ENCODE measurements at regions not wholly inside any gene's neighbourhood (a gene's known extent, or its start where the extent isn't known, plus 50 kb on each side); places are given as distances from the start of the nearest gene placed in this dataset.

GRCh38 chr2:238691596-238692491 lies 156.0 kb upstream of the TWIST2 start:
- CTCF ChIA-PET: no interaction called here
- Histone ChIP-seq H3K4me3 (ENCODE audit: low read length) (no peak overlapping the region), H3K9me3 (ENCODE audit: control insufficient read depth in 2 of 3, low read length in 3 of 3) (no peaks in the 10 kb centered on the region), H3K27ac (ENCODE audit: low read depth, low read length) (no peak overlapping the region), H3K27me3 (ENCODE audit: control insufficient read depth in 2 of 2, insufficient read depth in 2 of 2, low read length in 2 of 2) (no peaks in the 10 kb centered on the region), H3K36me3 (ENCODE audit: control insufficient read depth in 2 of 3, insufficient read depth in 3 of 3, low read length in 3 of 3) (no peaks in the 10 kb centered on the region), H3K4me1 (ENCODE audit: control insufficient read depth in 2 of 2, insufficient read depth in 2 of 2, low read length in 2 of 2) (no peaks in the 10 kb centered on the region)
- Mint-ChIP-seq H3K9me3 (no peaks in the 10 kb centered on the region), H3K4me1 (no peaks in the 10 kb centered on the region), H3K27me3 (peaks cover 0 to 25% (median 17%) of the 10 kb centered on the region in 5 donors), H3K36me3 (no peaks in the 10 kb centered on the region), H3K27ac (no peak overlapping the region), H3K4me3 (no peak overlapping the region)
- ATAC-seq (no peak), DNase-seq (no peak)
- POLR2A ChIA-PET: no interaction called here
- intact Hi-C loops (cut with micrococcal nuclease): no loop called here

GRCh38 chr2:238692562-238692961 lies 155.3 kb upstream of the TWIST2 start:
- no peaks in the 10 kb centered on the region for H3K9me3 ChIP-seq (ENCODE audit: control insufficient read depth in 2 of 3, low read length in 3 of 3)
- no peaks in the 10 kb centered on the region for H3K36me3 ChIP-seq (ENCODE audit: control insufficient read depth in 2 of 3, insufficient read depth in 3 of 3, low read length in 3 of 3)
- DNase-seq: no peak
- no peaks in the 10 kb centered on the region for H3K9me3 Mint-ChIP-seq
- no peaks in the 10 kb centered on the region for H3K4me1 Mint-ChIP-seq
- POLR2A ChIA-PET: no interaction called here
- no peak overlapping the region for H3K4me3 Mint-ChIP-seq
- no peaks in the 10 kb centered on the region for H3K27me3 ChIP-seq (ENCODE audit: control insufficient read depth in 2 of 2, insufficient read depth in 2 of 2, low read length in 2 of 2)
- CTCF ChIA-PET: no interaction called here
- intact Hi-C loops (cut with micrococcal nuclease): no loop called here
- no peak overlapping the region for H3K4me3 ChIP-seq (ENCODE audit: low read length)
- no peak for ATAC-seq
- no peaks in the 10 kb centered on the region for H3K36me3 Mint-ChIP-seq
- H3K27ac Mint-ChIP-seq: no peak overlapping the region
- peaks cover 0 to 20% (median 13%) of the 10 kb centered on the region in 5 donors for H3K27me3 Mint-ChIP-seq
- no peak overlapping the region for H3K27ac ChIP-seq (ENCODE audit: low read depth, low read length)
- no peaks in the 10 kb centered on the region for H3K4me1 ChIP-seq (ENCODE audit: control insufficient read depth in 2 of 2, insufficient read depth in 2 of 2, low read length in 2 of 2)

GRCh38 chr2:238693337-238694093 lies 154.4 kb upstream of the TWIST2 start:
- intact Hi-C loops (cut with micrococcal nuclease): no loop called here

GRCh38 chr2:238694136-238694755 lies 153.6 kb upstream of the TWIST2 start:
- no peaks in the 10 kb centered on the region for H3K36me3 ChIP-seq (ENCODE audit: control insufficient read depth in 2 of 3, insufficient read depth in 3 of 3, low read length in 3 of 3)
- intact Hi-C loops (cut with micrococcal nuclease): no loop called here
- CTCF ChIA-PET: no interaction called here
- no peak overlapping the region for H3K27ac ChIP-seq (ENCODE audit: low read depth, low read length)
- H3K36me3 Mint-ChIP-seq: no peaks in the 10 kb centered on the region
- ATAC-seq (no peak), DNase-seq (no peak)
- H3K4me3 Mint-ChIP-seq: no peak overlapping the region
- POLR2A ChIA-PET: no interaction called here
- no peaks in the 10 kb centered on the region for H3K27me3 ChIP-seq (ENCODE audit: control insufficient read depth in 2 of 2, insufficient read depth in 2 of 2, low read length in 2 of 2)
- no peaks in the 10 kb centered on the region for H3K9me3 ChIP-seq (ENCODE audit: control insufficient read depth in 2 of 3, low read length in 3 of 3)
- H3K4me1 ChIP-seq (ENCODE audit: control insufficient read depth in 2 of 2, insufficient read depth in 2 of 2, low read length in 2 of 2): no peaks in the 10 kb centered on the region
- no peaks in the 10 kb centered on the region for H3K9me3 Mint-ChIP-seq
- no peak overlapping the region for H3K4me3 ChIP-seq (ENCODE audit: low read length)
- H3K27me3 Mint-ChIP-seq: peaks cover 0 to 8% (median 5%) of the 10 kb centered on the region in 5 donors
- H3K27ac Mint-ChIP-seq: no peak overlapping the region
- no peaks in the 10 kb centered on the region for H3K4me1 Mint-ChIP-seq

More at GRCh38 chr2:238693337-238694093, 154.4 kb upstream of the TWIST2 start:
- H3K27ac ChIP-seq (ENCODE audit: low read depth, low read length): no peak overlapping the region
- no peaks in the 10 kb centered on the region for H3K4me1 ChIP-seq (ENCODE audit: control insufficient read depth in 2 of 2, insufficient read depth in 2 of 2, low read length in 2 of 2)
- no peak overlapping the region for H3K4me3 ChIP-seq (ENCODE audit: low read length)
- H3K36me3 ChIP-seq (ENCODE audit: control insufficient read depth in 2 of 3, insufficient read depth in 3 of 3, low read length in 3 of 3): no peaks in the 10 kb centered on the region
- ChIA-PET POLR2A (no interaction called here), CTCF (no interaction called here)
- no peaks in the 10 kb centered on the region for H3K9me3 ChIP-seq (ENCODE audit: control insufficient read depth in 2 of 3, low read length in 3 of 3)
- Mint-ChIP-seq H3K9me3 (no peaks in the 10 kb centered on the region), H3K27ac (no peak overlapping the region), H3K4me1 (no peaks in the 10 kb centered on the region), H3K27me3 (peaks cover 0 to 13% (median 6%) of the 10 kb centered on the region in 5 donors), H3K36me3 (no peaks in the 10 kb centered on the region), H3K4me3 (no peak overlapping the region)
- no peaks in the 10 kb centered on the region for H3K27me3 ChIP-seq (ENCODE audit: control insufficient read depth in 2 of 2, insufficient read depth in 2 of 2, low read length in 2 of 2)
- DNase-seq (no peak), ATAC-seq (no peak)

GRCh38 chr2:238694922-238695321 lies 153.0 kb upstream of the TWIST2 start:
- ChIA-PET POLR2A (no interaction called here), CTCF (no interaction called here)
- Histone ChIP-seq H3K4me1 (ENCODE audit: control insufficient read depth in 2 of 2, insufficient read depth in 2 of 2, low read length in 2 of 2) (no peaks in the 10 kb centered on the region), H3K36me3 (ENCODE audit: control insufficient read depth in 2 of 3, insufficient read depth in 3 of 3, low read length in 3 of 3) (no peaks in the 10 kb centered on the region), H3K27ac (ENCODE audit: low read depth, low read length) (no peak overlapping the region), H3K27me3 (ENCODE audit: control insufficient read depth in 2 of 2, insufficient read depth in 2 of 2, low read length in 2 of 2) (no peaks in the 10 kb centered on the region), H3K4me3 (ENCODE audit: low read length) (no peak overlapping the region), H3K9me3 (ENCODE audit: control insufficient read depth in 2 of 3, low read length in 3 of 3) (no peaks in the 10 kb centered on the region)
- intact Hi-C loops (cut with micrococcal nuclease): no loop called here
- peaks cover 0 to 6% (median 4%) of the 10 kb centered on the region in 5 donors for H3K27me3 Mint-ChIP-seq
- no peak for DNase-seq
- no peaks in the 10 kb centered on the region for H3K4me1 Mint-ChIP-seq
- H3K4me3 Mint-ChIP-seq: no peak overlapping the region
- no peak overlapping the region for H3K27ac Mint-ChIP-seq
- no peaks in the 10 kb centered on the region for H3K36me3 Mint-ChIP-seq
- no peaks in the 10 kb centered on the region for H3K9me3 Mint-ChIP-seq
- no peak for ATAC-seq

GRCh38 chr2:238695538-238695937 lies 152.3 kb upstream of the TWIST2 start:
- Histone ChIP-seq H3K4me1 (ENCODE audit: control insufficient read depth in 2 of 2, insufficient read depth in 2 of 2, low read length in 2 of 2) (no peaks in the 10 kb centered on the region), H3K36me3 (ENCODE audit: control insufficient read depth in 2 of 3, insufficient read depth in 3 of 3, low read length in 3 of 3) (no peaks in the 10 kb centered on the region), H3K4me3 (ENCODE audit: low read length) (no peak overlapping the region), H3K9me3 (ENCODE audit: control insufficient read depth in 2 of 3, low read length in 3 of 3) (no peaks in the 10 kb centered on the region), H3K27me3 (ENCODE audit: control insufficient read depth in 2 of 2, insufficient read depth in 2 of 2, low read length in 2 of 2) (no peaks in the 10 kb centered on the region), H3K27ac (ENCODE audit: low read depth, low read length) (no peak overlapping the region)
- ATAC-seq (no peak), DNase-seq (no peak)
- Mint-ChIP-seq H3K27me3 (peaks cover 0 to 6% (median 0%) of the 10 kb centered on the region in 5 donors), H3K9me3 (no peaks in the 10 kb centered on the region), H3K36me3 (no peaks in the 10 kb centered on the region), H3K4me3 (no peak overlapping the region), H3K27ac (no peak overlapping the region), H3K4me1 (no peaks in the 10 kb centered on the region)
- POLR2A ChIA-PET: no interaction called here
- CTCF ChIA-PET: no interaction called here
- intact Hi-C loops (cut with micrococcal nuclease): no loop called here
